ENCODE measurements at regions not wholly inside any gene's neighbourhood (a gene's known extent, or its start where the extent isn't known, plus 50 kb on each side); places are given as distances from the start of the nearest gene placed in this dataset.

DNA sequence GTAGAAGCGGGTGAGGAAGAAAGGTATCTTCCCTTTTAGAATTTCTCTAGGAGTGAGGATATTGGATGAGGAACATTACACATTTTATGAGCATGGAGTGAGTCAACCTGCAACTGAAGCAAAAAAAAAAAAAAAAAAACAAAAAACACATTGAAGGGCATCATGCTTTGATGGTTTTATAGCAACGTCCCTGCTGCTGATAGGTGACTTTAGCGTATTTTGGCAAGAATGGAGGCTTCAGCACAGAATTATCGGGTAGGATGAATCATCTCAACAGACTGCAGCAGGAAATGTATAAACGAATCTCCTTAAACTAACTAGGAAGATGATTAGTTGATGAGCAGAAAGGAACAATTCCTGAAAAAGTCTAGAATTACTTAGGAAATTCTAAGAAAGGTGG is 1359.6 kb upstream of the ATXN8OS start:
- no peak for TF ChIP-seq POLR2A (IDR thresholded peaks at IDR 0.05)
- TF ChIP-seq, protein P1, sequence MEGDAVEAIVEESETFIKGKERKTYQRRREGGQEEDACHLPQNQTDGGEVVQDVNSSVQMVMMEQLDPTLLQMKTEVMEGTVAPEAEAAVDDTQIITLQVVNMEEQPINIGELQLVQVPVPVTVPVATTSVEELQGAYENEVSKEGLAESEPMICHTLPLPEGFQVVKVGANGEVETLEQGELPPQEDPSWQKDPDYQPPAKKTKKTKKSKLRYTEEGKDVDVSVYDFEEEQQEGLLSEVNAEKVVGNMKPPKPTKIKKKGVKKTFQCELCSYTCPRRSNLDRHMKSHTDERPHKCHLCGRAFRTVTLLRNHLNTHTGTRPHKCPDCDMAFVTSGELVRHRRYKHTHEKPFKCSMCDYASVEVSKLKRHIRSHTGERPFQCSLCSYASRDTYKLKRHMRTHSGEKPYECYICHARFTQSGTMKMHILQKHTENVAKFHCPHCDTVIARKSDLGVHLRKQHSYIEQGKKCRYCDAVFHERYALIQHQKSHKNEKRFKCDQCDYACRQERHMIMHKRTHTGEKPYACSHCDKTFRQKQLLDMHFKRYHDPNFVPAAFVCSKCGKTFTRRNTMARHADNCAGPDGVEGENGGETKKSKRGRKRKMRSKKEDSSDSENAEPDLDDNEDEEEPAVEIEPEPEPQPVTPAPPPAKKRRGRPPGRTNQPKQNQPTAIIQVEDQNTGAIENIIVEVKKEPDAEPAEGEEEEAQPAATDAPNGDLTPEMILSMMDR (IDR thresholded peaks at IDR 0.05) = no peak

All from upper lobe of left lung (tissue), 4 donors.